ENCODE measurements at regions not wholly inside any gene's neighbourhood (a gene's known extent, or its start where the extent isn't known, plus 50 kb on each side); places are given as distances from the start of the nearest gene placed in this dataset.
"Not testable (repeated sequence)": the region's sequence is repeated elsewhere in the genome, so short reads cannot be mapped to it uniquely, and the experiment has no call there.

GRCh38 chr2:16454621-16455020 lies 211.0 kb downstream of the CYRIA start:
- no peak for DNase-seq

- DNase-seq: no peak
Observed at GRCh38 chr2:16452123-16452522, 213.5 kb downstream of the CYRIA start.

GRCh38 chr2:16446706-16447105 lies 218.9 kb downstream of the CYRIA start:
- DNase-seq: no peak

- DNase-seq: no peak
Observed at GRCh38 chr2:16442971-16443370, 222.7 kb downstream of the CYRIA start.

- no peak for DNase-seq
Observed at GRCh38 chr2:16441431-16441830, 224.2 kb downstream of the CYRIA start.

- DNase-seq: no peak
Observed at GRCh38 chr2:16440898-16441297, 224.7 kb downstream of the CYRIA start.

GRCh38 chr2:16438613-16439321 lies 226.9 kb downstream of the CYRIA start:
- DNase-seq: no peak

- no peak for DNase-seq
Observed at GRCh38 chr2:16437189-16437588, 228.4 kb downstream of the CYRIA start.

GRCh38 chr2:16434393-16434792 lies 231.2 kb downstream of the CYRIA start:
- no peak for DNase-seq

- no peak for DNase-seq
Observed at GRCh38 chr2:16430846-16431245, 234.8 kb downstream of the CYRIA start.

GRCh38 chr2:16429431-16430145 lies 236.0 kb downstream of the CYRIA start:
- no peak for DNase-seq

- DNase-seq: no peak
Observed at GRCh38 chr2:16429002-16429401, 236.6 kb downstream of the CYRIA start.

GRCh38 chr2:16425462-16426336 lies 239.9 kb downstream of the CYRIA start:
- DNase-seq: no peak

- no peak for DNase-seq
Observed at GRCh38 chr2:16420421-16420820, 245.2 kb downstream of the CYRIA start.

GRCh38 chr2:16417726-16418125 lies 247.9 kb downstream of the CYRIA start:
- no peak for DNase-seq

GRCh38 chr2:16416651-16417050 lies 249.0 kb downstream of the CYRIA start:
- no peak for DNase-seq

GRCh38 chr2:16415861-16416260 lies 249.8 kb downstream of the CYRIA start:
- DNase-seq: not testable (repeated sequence)

- DNase-seq: no peak
Observed at GRCh38 chr2:16413947-16414346, 251.7 kb downstream of the CYRIA start.

GRCh38 chr2:16413285-16413684 lies 252.3 kb downstream of the CYRIA start:
- no peak for DNase-seq

- no peak for DNase-seq
Observed at GRCh38 chr2:16412321-16413030, 253.2 kb downstream of the CYRIA start.

GRCh38 chr2:16411788-16412187 lies 253.8 kb downstream of the CYRIA start:
- DNase-seq: no peak

GRCh38 chr2:16409849-16410248 lies 255.8 kb downstream of the CYRIA start:
- DNase-seq: no peak

GRCh38 chr2:16409006-16409390 lies 256.6 kb downstream of the CYRIA start:
- DNase-seq: no peak
